IMR-90 (cell line): ENCODE measurements at regions not wholly inside any gene's neighbourhood (a gene's known extent, or its start where the extent isn't known, plus 50 kb on each side); places are given as distances from the start of the nearest gene placed in this dataset.

Source experiments
- CHD1 ChIP-seq: IDR thresholded peaks from 2 replicates; pipeline ENCODE4 v1.6.1; 2012; ENCODE audit warnings: low read depth, low read length, improper control_type of control experiment
- MAFK ChIP-seq: IDR thresholded peaks from 2 replicates; pipeline ENCODE4 v1.6.1; 2012; ENCODE audit warnings: low read depth, low read length, improper control_type of control experiment
- NFE2L2 ChIP-seq: fragments of 150-350 bp; IDR thresholded peaks from 2 replicates; pipeline ENCODE4 v1.6.1; 2016; ENCODE audit warnings: low read depth, mild to moderate bottlenecking, low read length
- POLR2A ChIP-seq: IDR thresholded peaks from 2 replicates; pipeline ENCODE4 v1.6.1; 2012; ENCODE audit warnings: mild to moderate bottlenecking, low read depth, low read length
- RCOR1 ChIP-seq: IDR thresholded peaks from 2 replicates; pipeline ENCODE4 v1.6.1; 2012; ENCODE audit warnings: mild to moderate bottlenecking, low read length, improper control_type of control experiment; ENCODE audit not compliant: insufficient replicate concordance
- RFX5 ChIP-seq: IDR thresholded peaks from 2 replicates; pipeline ENCODE4 v1.8.0; 2012; ENCODE audit warnings: low read depth, mild to moderate bottlenecking, low read length, moderate library complexity
- TF ChIP-seq, protein P1 (sequence below): conservative IDR thresholded peaks from 2 replicates; pipeline ENCODE4 v1.5.1; 2012; ENCODE audit warnings: mild to moderate bottlenecking, low read depth, low read length, improper control_type of control experiment

DNA sequence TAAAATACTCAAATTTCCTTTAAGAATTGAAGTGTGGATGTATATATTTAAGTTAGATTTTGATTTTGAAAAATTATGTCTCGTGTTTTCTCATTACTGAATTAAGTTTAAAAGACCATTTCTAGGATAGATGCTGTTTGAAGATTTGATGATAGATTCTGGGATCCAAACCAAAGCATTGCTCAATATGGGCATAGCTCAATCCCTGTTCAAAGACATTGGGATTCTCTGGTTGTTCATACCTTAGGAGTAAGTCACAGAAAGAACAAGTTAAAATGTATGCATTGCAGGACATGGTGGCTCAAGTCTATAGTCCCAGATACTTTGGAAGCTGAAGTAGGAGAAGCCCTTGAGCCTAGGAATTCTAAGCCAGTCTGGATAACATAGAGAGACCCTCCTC lies 622.3 kb downstream of the ADCYAP1 start:
- TF ChIP-seq RFX5: no peak
- TF ChIP-seq, protein P1, sequence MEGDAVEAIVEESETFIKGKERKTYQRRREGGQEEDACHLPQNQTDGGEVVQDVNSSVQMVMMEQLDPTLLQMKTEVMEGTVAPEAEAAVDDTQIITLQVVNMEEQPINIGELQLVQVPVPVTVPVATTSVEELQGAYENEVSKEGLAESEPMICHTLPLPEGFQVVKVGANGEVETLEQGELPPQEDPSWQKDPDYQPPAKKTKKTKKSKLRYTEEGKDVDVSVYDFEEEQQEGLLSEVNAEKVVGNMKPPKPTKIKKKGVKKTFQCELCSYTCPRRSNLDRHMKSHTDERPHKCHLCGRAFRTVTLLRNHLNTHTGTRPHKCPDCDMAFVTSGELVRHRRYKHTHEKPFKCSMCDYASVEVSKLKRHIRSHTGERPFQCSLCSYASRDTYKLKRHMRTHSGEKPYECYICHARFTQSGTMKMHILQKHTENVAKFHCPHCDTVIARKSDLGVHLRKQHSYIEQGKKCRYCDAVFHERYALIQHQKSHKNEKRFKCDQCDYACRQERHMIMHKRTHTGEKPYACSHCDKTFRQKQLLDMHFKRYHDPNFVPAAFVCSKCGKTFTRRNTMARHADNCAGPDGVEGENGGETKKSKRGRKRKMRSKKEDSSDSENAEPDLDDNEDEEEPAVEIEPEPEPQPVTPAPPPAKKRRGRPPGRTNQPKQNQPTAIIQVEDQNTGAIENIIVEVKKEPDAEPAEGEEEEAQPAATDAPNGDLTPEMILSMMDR: no peak
- no peak for TF ChIP-seq MAFK
- TF ChIP-seq RCOR1: no peak
- TF ChIP-seq POLR2A: no peak
- TF ChIP-seq NFE2L2: no peak
- TF ChIP-seq CHD1: no peak
